T-helper 2 cell (primary cell): ENCODE measurements at regions not wholly inside any gene's neighbourhood (a gene's known extent, or its start where the extent isn't known, plus 50 kb on each side); places are given as distances from the start of the nearest gene placed in this dataset.
"Not testable (repeated sequence)": the region's sequence is repeated elsewhere in the genome, so short reads cannot be mapped to it uniquely, and the experiment has no call there.

Experiments
- DNase-seq, 5 experiments: peaks; one replicate each; pipeline versions ENCODE4 v3.0.0 to v3.0.0-alpha.2; 2012 to 2022

DNA sequence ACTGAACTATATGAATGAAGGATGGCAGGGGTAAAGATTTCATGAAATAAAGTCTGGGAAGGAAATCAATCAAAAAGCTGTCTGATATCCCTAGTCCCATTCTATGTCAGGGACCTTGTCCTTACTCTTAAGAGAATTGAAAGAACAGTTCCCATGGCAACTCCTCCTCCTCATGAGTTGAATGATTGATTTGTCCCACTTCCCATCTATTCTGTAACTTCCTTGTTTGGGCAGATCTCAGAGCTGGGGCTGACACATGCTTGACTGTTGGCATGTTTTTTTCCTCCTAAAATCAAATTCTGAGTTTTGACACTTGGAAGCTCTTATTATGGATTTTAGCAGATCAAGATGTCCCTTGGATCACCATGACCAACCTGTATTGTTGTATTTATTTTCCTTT lies 1138.6 kb upstream of the CDH8 start:
- DNase-seq, result no peak

DNA sequence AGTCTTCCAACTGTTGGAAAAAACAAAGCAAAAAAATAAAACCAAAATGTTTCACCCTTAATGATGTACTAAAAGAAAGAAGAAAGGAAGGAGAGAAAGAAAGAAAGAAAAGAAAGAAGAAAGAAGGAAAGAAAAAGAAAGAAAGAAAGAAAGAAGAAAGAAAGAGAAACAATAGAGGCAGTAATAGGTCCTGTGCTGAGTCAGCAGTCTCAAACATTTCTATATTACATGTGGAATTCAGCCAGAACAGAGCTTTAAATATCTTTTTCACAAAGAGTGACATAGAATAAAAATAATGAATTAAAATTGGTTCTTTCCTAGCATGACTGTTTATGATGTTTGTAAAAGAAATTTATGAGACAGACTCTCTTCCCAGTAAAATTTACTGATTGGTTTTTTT lies 1135.3 kb upstream of the CDH8 start:
- no peak for DNase-seq

- DNase-seq, result no peak
Observed at GRCh38 chr16:63169100-63169499, 1132.9 kb upstream of the CDH8 start.

- DNase-seq, result no peak
Observed at GRCh38 chr16:63157818-63158217, 1121.6 kb upstream of the CDH8 start.

- no peak for DNase-seq
Observed at GRCh38 chr16:63146251-63146650, 1110.0 kb upstream of the CDH8 start.

GRCh38 chr16:63145411-63145810 lies 1109.2 kb upstream of the CDH8 start:
- DNase-seq, result no peak

GRCh38 chr16:63135069-63135468 lies 1098.8 kb upstream of the CDH8 start:
- no peak for DNase-seq

DNA sequence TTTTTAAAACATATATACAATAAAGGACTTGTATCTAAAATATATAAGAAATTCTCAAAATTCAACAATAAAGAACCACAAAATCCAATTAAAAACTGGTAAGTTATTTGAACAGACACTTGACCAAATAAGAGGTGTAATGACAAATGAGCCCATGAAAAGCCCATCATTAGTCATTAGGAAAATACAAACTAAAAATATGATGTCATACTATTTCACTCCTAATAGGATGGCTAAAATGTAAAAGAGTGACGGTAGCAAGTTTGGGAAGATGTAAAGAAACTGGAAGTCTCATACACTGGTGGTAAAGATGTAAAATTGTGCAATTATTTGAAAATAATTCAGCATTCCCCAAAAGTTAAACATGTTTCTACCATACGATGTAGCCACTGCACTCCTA lies 1095.3 kb upstream of the CDH8 start:
- DNase-seq, result no peak

GRCh38 chr16:63130942-63131341 lies 1094.7 kb upstream of the CDH8 start:
- DNase-seq, result no peak

DNA sequence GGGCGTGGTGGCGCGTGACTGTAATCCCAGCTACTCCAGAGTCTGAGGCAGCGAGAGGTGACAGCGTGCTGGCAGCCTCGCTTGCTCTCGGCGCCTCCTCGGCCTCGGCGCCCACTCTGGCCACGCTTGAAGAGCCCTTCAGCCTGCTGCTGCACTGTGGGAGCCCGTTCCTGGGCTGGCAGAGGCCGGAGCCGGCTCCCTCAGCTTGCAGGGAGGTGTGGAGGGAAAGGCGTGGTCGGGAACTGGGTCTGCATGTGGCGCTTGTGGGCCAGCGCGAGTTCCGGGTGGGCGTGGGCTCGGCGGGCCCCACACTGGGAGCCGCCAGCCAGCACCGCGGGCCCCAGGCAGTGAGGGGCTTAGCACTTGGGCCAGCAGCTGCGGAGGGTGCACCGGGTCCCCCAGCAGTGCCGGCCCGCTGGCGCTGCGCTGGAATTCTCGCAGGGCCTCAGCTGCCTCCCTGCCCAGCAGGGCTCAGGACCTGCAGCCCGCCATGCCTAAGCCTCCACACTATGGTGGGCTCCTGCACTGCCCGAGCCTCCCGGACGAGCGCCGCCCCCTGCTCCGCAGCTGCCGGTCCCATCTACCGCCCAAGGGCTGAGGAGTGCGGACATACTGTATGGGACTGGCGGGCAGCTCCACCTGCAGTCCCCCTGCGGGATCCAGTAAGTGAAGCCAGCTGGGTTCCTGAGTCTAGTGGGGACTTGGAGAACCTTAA lies 1093.3 kb upstream of the CDH8 start:
- DNase-seq, result no peak

DNA sequence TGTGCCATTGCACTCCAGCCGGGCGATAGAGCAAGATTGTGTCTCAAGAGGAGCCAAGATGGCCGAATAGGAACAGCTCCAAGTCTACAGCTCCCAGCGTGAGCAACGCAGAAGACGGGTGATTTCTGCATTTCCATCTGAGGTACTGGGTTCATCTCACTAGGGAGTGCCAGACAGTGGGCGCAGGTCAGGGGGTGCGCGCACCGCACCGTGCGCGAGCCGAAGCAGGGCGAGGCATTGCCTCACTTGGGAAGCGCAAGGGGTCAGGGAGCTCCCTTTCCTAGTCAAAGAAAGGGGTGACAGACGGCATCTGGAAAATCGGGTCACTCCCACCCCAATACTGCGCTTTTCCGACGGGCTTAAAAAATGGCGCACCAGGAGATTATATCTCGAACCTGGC lies 1083.7 kb upstream of the CDH8 start:
- DNase-seq, result not testable (repeated sequence)

GRCh38 chr16:63100082-63100481 lies 1063.8 kb upstream of the CDH8 start:
- DNase-seq, result no peak

DNA sequence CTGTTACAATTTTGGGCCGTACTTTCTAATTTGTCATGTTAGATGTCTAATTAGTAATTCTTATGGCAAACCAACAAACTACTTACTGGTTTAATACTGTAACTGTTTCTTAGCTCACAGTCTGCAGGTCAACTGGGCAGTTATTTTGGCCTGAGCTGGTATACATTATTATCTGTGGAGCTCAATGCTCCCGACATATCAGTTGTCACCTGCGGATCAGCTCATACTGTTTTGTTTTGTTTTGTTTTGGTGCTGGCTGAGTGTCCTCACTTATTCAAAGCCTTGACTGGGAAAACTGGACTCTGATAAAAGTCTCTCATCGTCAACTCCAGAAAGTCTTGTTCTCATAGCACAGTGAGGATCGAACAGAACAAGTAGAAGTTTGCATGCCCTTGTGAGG lies 1060.6 kb upstream of the CDH8 start:
- DNase-seq, result no peak

DNA sequence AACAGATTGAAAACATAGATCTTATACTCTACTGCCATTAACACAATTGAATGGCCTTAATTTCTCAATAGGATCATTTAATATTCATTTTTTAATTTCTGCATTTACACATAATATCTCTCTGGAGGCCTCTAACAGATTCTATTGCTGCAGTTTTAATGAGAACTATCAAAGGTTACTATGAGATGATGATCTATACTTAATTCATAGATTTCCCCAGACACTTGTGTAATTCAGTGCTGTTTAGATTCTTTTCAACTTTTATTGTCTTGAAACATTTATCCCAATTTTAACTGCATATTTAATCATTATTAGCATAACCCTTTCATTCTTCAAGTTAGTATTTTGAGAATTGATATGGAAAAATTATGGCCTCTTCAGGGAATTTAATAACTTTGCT lies 1056.5 kb upstream of the CDH8 start:
- DNase-seq, result no peak

DNA sequence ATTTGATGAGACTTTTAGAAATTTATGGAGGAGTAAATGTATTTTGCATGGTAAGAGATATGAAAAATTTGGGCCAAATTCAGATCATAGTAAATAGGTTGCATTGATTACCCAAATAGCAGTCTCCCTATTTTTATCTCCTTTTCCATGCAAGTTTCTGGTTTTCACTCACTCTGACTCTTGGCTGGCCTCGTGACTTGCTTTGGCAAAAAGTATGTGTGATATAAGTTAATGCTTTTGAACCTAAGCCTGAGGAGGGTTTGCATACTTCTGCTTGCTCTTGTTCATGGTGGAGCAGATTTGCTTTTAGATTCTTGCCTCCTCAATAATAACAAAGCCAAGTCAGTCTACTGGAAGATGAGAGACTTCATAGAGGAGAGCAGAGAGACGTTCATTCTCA lies 1045.9 kb upstream of the CDH8 start:
- DNase-seq, result no peak

- DNase-seq, result no peak
Observed at GRCh38 chr16:63080746-63081145, 1044.5 kb upstream of the CDH8 start.

- no peak for DNase-seq
Observed at GRCh38 chr16:63069047-63069446, 1032.8 kb upstream of the CDH8 start.

DNA sequence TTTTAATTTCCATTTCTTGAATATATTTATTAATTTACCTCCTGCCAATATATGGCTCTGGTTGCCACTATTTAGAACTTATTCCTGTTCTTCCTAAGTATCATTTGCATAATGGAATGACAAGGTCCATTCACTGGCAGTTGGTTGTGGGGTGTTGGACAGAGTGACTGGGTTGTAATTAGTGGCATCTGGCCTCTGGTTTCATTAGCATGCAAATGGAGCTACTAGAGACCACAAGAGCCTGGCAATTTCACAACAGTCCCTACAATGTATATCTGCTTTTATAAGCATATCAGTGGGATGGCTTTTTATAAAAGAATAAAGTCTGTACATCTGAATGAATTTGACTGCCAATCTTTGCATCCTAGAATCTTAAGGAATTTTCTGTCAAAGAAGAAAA lies 1030.9 kb upstream of the CDH8 start:
- no peak for DNase-seq

GRCh38 chr16:63066552-63066951 lies 1030.3 kb upstream of the CDH8 start:
- DNase-seq, result no peak

DNA sequence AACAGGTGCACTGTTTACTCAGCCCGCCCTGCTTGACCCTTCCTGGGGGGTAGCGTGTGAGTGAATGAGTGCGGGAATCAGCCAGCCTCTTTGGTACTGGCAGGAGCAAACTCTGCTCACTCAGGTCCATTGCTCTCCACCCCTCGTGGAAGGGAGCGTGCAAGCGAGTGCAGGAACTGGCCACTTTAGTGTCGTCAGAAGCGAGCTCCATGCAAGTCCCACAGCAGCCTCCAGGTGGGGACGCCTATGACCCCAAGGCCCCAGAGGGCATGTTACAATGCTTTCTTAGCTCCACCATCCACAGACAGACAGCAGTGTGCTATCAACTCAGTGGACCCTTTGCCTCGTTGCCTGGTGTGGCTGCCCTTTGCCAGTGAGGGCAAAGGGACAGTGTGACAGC lies 1025.1 kb upstream of the CDH8 start:
- DNase-seq, result no peak

GRCh38 chr16:63059676-63060075 lies 1023.4 kb upstream of the CDH8 start:
- no peak for DNase-seq

- DNase-seq, result no peak
Observed at GRCh38 chr16:63057341-63057740, 1021.1 kb upstream of the CDH8 start.

GRCh38 chr16:63050391-63050790 lies 1014.2 kb upstream of the CDH8 start:
- no peak for DNase-seq

- no peak for DNase-seq
Observed at GRCh38 chr16:63038397-63039106, 1002.3 kb upstream of the CDH8 start.
